Natural killer cell (primary cell): ENCODE measurements at regions not wholly inside any gene's neighbourhood (a gene's known extent, or its start where the extent isn't known, plus 50 kb on each side); places are given as distances from the start of the nearest gene placed in this dataset.

ENCODE experiments used
- ATAC-seq, 3 donors: fragments of 150-1000 bp in 2 of 3; fragments of 200-7000 bp in 1 of 3; cut with Tn5 transposase; 1 replicate in 1 of 3; 2 replicates in 2 of 3; pipeline ENCODE4 v1.10.0; 2021; ENCODE audit warnings: mild to moderate bottlenecking in 2 of 3, moderate library complexity in 2 of 3
- DNase-seq, 2 donors: peaks; one replicate each; pipeline versions ENCODE4 v3.0.0 to v3.0.0-alpha.2; 2013 to 2021; ENCODE audit warnings: mixed read lengths in 1 of 2
- H3K27ac ChIP-seq: one replicate; pipeline ENCODE4 v1.5.1; 2013; ENCODE audit warnings: mild to moderate bottlenecking, low read length
- H3K27me3 ChIP-seq: one replicate; pipeline ENCODE4 v1.6.1; 2013; ENCODE audit warnings: low read length; ENCODE audit not compliant: control insufficient read depth, insufficient read depth
- H3K36me3 ChIP-seq: one replicate; pipeline ENCODE4 v1.6.1; 2013; ENCODE audit warnings: low read length; ENCODE audit not compliant: control insufficient read depth, insufficient read depth
- H3K4me1 ChIP-seq: one replicate; pipeline ENCODE4 v1.6.1; 2013; ENCODE audit warnings: low read length; ENCODE audit not compliant: control insufficient read depth, insufficient read depth
- H3K4me3 ChIP-seq: one replicate; pipeline ENCODE4 v1.5.1; 2013; ENCODE audit warnings: low read length
- H3K9me3 ChIP-seq: one replicate; pipeline ENCODE4 v1.6.1; 2013; ENCODE audit warnings: low read length; ENCODE audit not compliant: control insufficient read depth, insufficient read depth
- H3K27ac Mint-ChIP-seq, 2 donors: one replicate each; pipeline ENCODE4 v1.8.0; 2022; ENCODE audit warnings: mild to moderate bottlenecking in 2 of 2, mixed read lengths in 2 of 2, moderate library complexity in 1 of 2
- H3K27me3 Mint-ChIP-seq, 2 donors: one replicate each; pipeline ENCODE4 v1.8.0; 2022; ENCODE audit warnings: low read depth in 2 of 2, mixed read lengths in 2 of 2
- H3K36me3 Mint-ChIP-seq: one replicate; pipeline ENCODE4 v1.8.0; 2022; ENCODE audit warnings: mixed read lengths
- H3K4me1 Mint-ChIP-seq, 2 donors: one replicate each; pipeline ENCODE4 v1.8.0; 2022; ENCODE audit warnings: mixed read lengths in 2 of 2
- H3K4me3 Mint-ChIP-seq: one replicate; pipeline ENCODE4 v1.8.0; 2022; ENCODE audit warnings: mild to moderate bottlenecking, moderate library complexity, mixed read lengths
- H3K9me3 Mint-ChIP-seq, 2 donors: one replicate each; pipeline ENCODE4 v1.8.0; 2022; ENCODE audit warnings: mixed read lengths in 2 of 2
- WGBS: methylation state at CpG from one replicate; pipeline ENCODE4 v1.1.7; 2013; ENCODE audit warnings: missing lambda C conversion rate; ENCODE audit not compliant: insufficient coverage; 5-methylcytosine and 5-hydroxymethylcytosine counted together
- intact Hi-C: fragments of 100-400 bp; cut with micrococcal nuclease; formaldehyde crosslinking; loops from one replicate; pipeline ENCODE4 v1.14.2; 2022
- TF ChIP-seq, protein P1 (sequence below): fragments of 200-600 bp; IDR thresholded peaks from one replicate; pipeline ENCODE4 v1.8.0; 2022; ENCODE audit warnings: antibody characterized with exemption

DNA sequence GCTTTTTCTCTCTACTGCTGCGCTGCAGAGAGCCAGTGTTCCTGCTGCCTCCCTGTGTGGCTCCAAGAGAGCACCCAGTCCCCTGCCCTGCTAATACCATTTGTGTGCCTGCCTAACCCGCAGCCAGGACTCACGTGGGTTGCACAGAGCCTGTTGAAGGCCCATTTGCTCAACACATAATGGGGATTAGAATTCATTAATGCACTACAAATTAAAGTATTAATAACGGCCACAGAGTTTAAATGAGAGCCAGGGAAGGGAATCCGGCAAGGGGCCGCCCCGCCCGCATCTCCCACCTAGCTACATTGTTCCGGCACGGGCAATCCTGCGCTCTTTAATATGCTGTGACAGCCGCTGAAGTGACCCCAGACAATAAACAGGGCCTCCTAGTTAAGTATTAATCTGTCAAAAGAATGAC is 211.3 kb downstream of the NXPE2 start:
- H3K9me3 Mint-ChIP-seq, result peaks cover 3% of the 10 kb centered on the region in 2 donors
- no peaks in the 10 kb centered on the region for H3K27me3 ChIP-seq
- no peaks in the 10 kb centered on the region for H3K27me3 Mint-ChIP-seq
- no peaks in the 10 kb centered on the region for H3K36me3 ChIP-seq
- WGBS, result 76% methylated on average over 12 of the region's 12 CpGs
- DNase-seq, result no peak
- no peaks in the 10 kb centered on the region for H3K4me1 ChIP-seq
- no peak overlapping the region for H3K4me3 Mint-ChIP-seq
- H3K36me3 Mint-ChIP-seq, result no peaks in the 10 kb centered on the region
- H3K4me1 Mint-ChIP-seq, result no peaks in the 10 kb centered on the region
- no peak for ATAC-seq
- no peak overlapping the region for H3K4me3 ChIP-seq
- TF ChIP-seq, protein P1, sequence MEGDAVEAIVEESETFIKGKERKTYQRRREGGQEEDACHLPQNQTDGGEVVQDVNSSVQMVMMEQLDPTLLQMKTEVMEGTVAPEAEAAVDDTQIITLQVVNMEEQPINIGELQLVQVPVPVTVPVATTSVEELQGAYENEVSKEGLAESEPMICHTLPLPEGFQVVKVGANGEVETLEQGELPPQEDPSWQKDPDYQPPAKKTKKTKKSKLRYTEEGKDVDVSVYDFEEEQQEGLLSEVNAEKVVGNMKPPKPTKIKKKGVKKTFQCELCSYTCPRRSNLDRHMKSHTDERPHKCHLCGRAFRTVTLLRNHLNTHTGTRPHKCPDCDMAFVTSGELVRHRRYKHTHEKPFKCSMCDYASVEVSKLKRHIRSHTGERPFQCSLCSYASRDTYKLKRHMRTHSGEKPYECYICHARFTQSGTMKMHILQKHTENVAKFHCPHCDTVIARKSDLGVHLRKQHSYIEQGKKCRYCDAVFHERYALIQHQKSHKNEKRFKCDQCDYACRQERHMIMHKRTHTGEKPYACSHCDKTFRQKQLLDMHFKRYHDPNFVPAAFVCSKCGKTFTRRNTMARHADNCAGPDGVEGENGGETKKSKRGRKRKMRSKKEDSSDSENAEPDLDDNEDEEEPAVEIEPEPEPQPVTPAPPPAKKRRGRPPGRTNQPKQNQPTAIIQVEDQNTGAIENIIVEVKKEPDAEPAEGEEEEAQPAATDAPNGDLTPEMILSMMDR, result no peak
- H3K27ac ChIP-seq, result no peak overlapping the region
- intact Hi-C loops, result no loop called here
- H3K9me3 ChIP-seq, result no peaks in the 10 kb centered on the region
- H3K27ac Mint-ChIP-seq, result no peak overlapping the region

DNA sequence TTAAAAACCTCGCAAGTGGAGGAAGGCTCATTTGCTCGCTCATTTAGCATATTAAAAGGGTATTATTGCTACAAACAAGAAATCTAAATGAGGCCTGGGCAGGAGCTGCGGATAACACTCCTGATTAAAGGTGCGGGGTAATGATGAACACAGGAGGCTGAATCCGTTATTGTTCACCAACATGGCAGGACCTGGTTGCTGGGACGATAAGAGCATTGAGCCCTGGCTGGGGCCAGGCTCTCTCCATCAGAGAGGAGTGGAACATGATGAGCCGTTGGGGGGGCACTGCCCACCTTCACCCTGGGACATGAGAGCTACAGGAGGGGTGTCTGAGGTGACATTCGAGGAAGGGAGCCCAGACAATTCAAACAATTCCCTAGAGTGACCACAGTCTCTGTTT is 211.7 kb downstream of the NXPE2 start:
- Histone ChIP-seq H3K4me1 (no peaks in the 10 kb centered on the region), H3K9me3 (no peaks in the 10 kb centered on the region), H3K27me3 (no peaks in the 10 kb centered on the region), H3K36me3 (no peaks in the 10 kb centered on the region), H3K27ac (no peak overlapping the region), H3K4me3 (no peak overlapping the region)
- Mint-ChIP-seq H3K9me3 (peaks cover 3% of the 10 kb centered on the region in 2 donors), H3K4me1 (no peaks in the 10 kb centered on the region), H3K36me3 (no peaks in the 10 kb centered on the region), H3K27ac (no peak overlapping the region), H3K4me3 (no peak overlapping the region), H3K27me3 (no peaks in the 10 kb centered on the region)
- DNase-seq (no peak), ATAC-seq (no peak)
- intact Hi-C loops, result no loop called here
- WGBS, result 81% methylated on average over 8 of the region's 8 CpGs
- TF ChIP-seq, protein P1, result no peak

DNA sequence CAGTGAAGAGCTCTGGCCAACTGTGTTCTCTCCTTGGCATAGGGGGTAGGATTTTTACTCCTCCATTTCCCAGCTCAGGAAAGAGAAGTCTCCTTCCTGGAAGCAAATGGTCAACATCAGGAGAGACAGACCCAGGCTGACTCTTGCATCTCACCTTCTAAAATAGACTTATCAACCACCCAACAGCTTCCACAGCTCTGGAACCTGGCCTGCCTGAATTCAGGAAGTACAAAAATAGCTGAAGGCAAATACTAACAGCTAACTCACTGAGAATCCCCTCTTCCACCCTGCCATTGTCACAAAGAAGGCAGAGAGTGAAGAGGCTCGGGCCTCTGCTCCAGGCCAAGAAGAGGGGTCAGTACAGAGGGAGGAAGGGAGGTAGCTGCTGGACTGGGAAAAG is 213.6 kb downstream of the NXPE2 start:
- Histone ChIP-seq H3K4me3 (no peak overlapping the region), H3K36me3 (no peaks in the 10 kb centered on the region), H3K27ac (no peak overlapping the region), H3K27me3 (no peaks in the 10 kb centered on the region), H3K9me3 (no peaks in the 10 kb centered on the region), H3K4me1 (no peaks in the 10 kb centered on the region)
- Mint-ChIP-seq H3K9me3 (no peaks in the 10 kb centered on the region), H3K27ac (no peak overlapping the region), H3K27me3 (no peaks in the 10 kb centered on the region), H3K4me1 (no peaks in the 10 kb centered on the region), H3K36me3 (no peaks in the 10 kb centered on the region), H3K4me3 (no peak overlapping the region)
- DNase-seq (no peak), ATAC-seq (no peak)
- intact Hi-C loops, result no loop called here
- TF ChIP-seq, protein P1, result no peak
- WGBS, result no CpG with 5 or more reads among the region's 1 CpG

DNA sequence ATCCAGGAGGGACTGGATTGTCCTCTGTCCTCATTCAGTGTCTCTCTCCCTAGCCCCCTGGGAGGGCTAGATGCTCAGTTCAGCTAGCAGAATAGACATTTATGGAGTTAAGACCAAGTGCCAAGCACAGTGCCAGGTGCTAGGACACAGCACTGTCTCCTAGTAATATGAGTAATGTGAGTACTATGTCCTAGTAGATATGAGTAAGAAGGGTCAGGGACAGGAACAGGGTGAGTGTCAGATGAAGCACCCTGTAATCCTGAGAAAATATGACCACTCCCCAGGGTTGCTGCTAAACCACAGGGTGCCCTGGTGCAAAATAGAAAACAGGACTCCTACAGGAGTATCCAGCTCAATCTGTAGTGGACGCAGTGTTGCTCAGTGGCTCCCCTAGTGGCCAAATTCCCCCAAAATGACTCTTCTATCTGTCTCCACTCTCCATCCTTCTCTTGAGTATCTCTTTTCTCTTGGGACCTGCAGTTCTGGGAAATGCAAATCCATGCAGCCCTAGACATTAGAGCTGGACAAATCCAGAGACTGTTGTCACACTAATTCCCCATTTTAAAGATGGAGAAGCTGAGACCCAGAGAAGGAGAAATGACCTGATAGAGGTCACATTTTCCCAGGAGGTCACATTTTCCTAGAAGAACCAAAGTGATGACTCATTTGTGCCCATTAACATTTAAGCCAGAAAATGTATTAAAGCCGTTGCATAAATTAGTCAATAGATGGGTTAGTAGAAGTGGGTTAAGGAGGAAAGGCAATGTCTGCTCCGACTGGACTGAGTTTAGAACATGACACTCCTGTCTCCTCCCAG is 214.3 kb downstream of the NXPE2 start:
- TF ChIP-seq, protein P1, result no peak
- Mint-ChIP-seq H3K4me3 (no peak overlapping the region), H3K36me3 (no peaks in the 10 kb centered on the region), H3K9me3 (no peaks in the 10 kb centered on the region), H3K4me1 (no peaks in the 10 kb centered on the region), H3K27me3 (no peaks in the 10 kb centered on the region), H3K27ac (no peak overlapping the region)
- ATAC-seq, result no peak
- intact Hi-C loops, result no loop called here
- peak in 1 of 2 donors; percentile 4 for DNase-seq
- Histone ChIP-seq H3K4me3 (no peak overlapping the region), H3K27ac (no peak overlapping the region), H3K36me3 (no peaks in the 10 kb centered on the region), H3K27me3 (no peaks in the 10 kb centered on the region), H3K9me3 (no peaks in the 10 kb centered on the region), H3K4me1 (no peaks in the 10 kb centered on the region)
- whole genome bisulfite sequencing, result 91% methylated on average over 3 of the region's 3 CpGs
